ENCODE measurements at regions not wholly inside any gene's neighbourhood (a gene's known extent, or its start where the extent isn't known, plus 50 kb on each side); places are given as distances from the start of the nearest gene placed in this dataset.

DNA sequence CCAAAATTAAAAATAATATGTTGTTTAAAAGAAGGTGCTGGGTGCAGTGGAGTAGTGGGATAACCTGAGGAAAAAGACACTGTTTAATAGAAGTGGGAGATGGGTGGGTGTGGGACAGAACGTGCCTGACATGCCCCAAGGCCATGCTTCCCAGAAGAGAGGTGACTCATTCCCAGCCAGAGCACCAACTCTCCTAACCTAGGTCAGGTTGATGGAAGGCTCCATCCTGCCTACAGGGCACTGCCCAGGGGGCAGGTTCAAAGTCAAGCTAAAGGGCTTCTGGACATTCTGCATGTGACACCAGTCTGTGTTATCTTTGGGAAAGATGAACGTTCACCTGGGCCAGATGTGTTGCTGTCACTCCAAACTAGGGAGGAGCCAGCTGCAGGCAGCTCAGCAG, 453.1 kb downstream of the SOX6 start:
- TF ChIP-seq TAF1 (IDR thresholded peaks at IDR 0.05; ENCODE audit: borderline replicate concordance, insufficient read depth, low read length) (no peak), POLR2AphosphoS5 (IDR thresholded peaks at IDR 0.05; ENCODE audit: low read depth, low read length) (no peak)

DNA sequence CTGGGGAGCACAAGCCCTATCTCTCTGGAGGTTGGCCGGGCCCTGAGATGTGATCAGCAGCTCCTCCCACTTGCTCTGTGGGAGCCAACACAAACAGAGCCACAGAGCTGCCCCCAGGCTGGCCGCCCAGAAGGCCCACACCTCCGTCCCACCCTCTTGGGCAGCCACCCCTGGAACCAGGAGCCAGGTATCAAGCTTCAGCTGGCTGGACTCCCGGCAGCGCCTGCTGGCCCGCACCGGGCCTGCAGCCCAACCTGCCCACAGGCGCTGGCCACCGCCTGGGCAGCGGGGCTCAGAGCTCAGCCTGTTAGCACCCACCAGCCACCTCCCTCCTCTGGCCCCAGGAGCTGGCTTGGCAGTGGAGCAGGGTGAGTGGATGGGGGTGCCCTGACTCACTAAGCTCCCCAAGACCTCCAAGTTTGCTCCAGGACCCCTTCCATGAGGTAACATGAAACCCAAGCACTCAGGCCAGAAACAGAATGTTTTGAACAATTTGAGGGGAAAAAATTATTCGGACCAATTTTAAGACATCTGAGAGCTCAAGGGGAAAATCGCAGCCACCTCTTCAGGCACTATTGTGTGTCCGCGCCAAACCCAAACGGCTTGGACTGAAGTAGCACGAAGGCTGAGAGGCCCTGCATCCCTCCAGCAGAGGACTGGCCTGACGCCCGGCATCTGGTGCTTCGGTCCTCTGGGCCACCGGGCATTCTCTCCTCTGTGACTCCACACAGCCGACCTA, 450.8 kb downstream of the SOX6 start:
- TF ChIP-seq FOXP2 (optimal IDR thresholded peaks at IDR 0.05; ENCODE audit: borderline replicate concordance, extremely low read depth, extremely low read length, insufficient read depth) (no peak), TAF1 (IDR thresholded peaks at IDR 0.05; ENCODE audit: borderline replicate concordance, insufficient read depth, low read length) (no peak), SIN3A (IDR thresholded peaks at IDR 0.05; ENCODE audit: borderline replicate concordance, insufficient read depth, low read length) (no peak), POLR2AphosphoS5 (IDR thresholded peaks at IDR 0.05; ENCODE audit: low read depth, low read length) (no peak)
- TF ChIP-seq, protein P1, sequence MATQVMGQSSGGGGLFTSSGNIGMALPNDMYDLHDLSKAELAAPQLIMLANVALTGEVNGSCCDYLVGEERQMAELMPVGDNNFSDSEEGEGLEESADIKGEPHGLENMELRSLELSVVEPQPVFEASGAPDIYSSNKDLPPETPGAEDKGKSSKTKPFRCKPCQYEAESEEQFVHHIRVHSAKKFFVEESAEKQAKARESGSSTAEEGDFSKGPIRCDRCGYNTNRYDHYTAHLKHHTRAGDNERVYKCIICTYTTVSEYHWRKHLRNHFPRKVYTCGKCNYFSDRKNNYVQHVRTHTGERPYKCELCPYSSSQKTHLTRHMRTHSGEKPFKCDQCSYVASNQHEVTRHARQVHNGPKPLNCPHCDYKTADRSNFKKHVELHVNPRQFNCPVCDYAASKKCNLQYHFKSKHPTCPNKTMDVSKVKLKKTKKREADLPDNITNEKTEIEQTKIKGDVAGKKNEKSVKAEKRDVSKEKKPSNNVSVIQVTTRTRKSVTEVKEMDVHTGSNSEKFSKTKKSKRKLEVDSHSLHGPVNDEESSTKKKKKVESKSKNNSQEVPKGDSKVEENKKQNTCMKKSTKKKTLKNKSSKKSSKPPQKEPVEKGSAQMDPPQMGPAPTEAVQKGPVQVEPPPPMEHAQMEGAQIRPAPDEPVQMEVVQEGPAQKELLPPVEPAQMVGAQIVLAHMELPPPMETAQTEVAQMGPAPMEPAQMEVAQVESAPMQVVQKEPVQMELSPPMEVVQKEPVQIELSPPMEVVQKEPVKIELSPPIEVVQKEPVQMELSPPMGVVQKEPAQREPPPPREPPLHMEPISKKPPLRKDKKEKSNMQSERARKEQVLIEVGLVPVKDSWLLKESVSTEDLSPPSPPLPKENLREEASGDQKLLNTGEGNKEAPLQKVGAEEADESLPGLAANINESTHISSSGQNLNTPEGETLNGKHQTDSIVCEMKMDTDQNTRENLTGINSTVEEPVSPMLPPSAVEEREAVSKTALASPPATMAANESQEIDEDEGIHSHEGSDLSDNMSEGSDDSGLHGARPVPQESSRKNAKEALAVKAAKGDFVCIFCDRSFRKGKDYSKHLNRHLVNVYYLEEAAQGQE (IDR thresholded peaks at IDR 0.05; ENCODE audit: insufficient read depth in 1 of 2, low read depth in 2 of 2, low read length in 2 of 2): no peak

- TF ChIP-seq TAF1 (IDR thresholded peaks at IDR 0.05; ENCODE audit: borderline replicate concordance, insufficient read depth, low read length) (no peak), POLR2AphosphoS5 (IDR thresholded peaks at IDR 0.05; ENCODE audit: low read depth, low read length) (no peak), FOXP2 (optimal IDR thresholded peaks at IDR 0.05; ENCODE audit: borderline replicate concordance, extremely low read depth, extremely low read length, insufficient read depth) (no peak), SIN3A (IDR thresholded peaks at IDR 0.05; ENCODE audit: borderline replicate concordance, insufficient read depth, low read length) (no peak)
- TF ChIP-seq, protein P1 (IDR thresholded peaks at IDR 0.05; ENCODE audit: insufficient read depth in 1 of 2, low read depth in 2 of 2, low read length in 2 of 2): no peak
Measured at GRCh38 chr11:15906481-15907035, 449.8 kb downstream of the SOX6 start.

- TF ChIP-seq SIN3A (IDR thresholded peaks at IDR 0.05; ENCODE audit: borderline replicate concordance, insufficient read depth, low read length): no peak
- TF ChIP-seq TAF1 (IDR thresholded peaks at IDR 0.05; ENCODE audit: borderline replicate concordance, insufficient read depth, low read length): no peak
- TF ChIP-seq, protein P1 (IDR thresholded peaks at IDR 0.05; ENCODE audit: insufficient read depth in 1 of 2, low read depth in 2 of 2, low read length in 2 of 2): no peak
- TF ChIP-seq FOXP2 (optimal IDR thresholded peaks at IDR 0.05; ENCODE audit: borderline replicate concordance, extremely low read depth, extremely low read length, insufficient read depth): no peak
- TF ChIP-seq POLR2AphosphoS5 (IDR thresholded peaks at IDR 0.05; ENCODE audit: low read depth, low read length): no peak
Measured at GRCh38 chr11:15907806-15908205, 448.5 kb downstream of the SOX6 start.

GRCh38 chr11:15909937-15910598, 446.3 kb downstream of the SOX6 start:
- no peak for TF ChIP-seq TAF1 (IDR thresholded peaks at IDR 0.05; ENCODE audit: borderline replicate concordance, insufficient read depth, low read length)
- TF ChIP-seq, protein P1 (IDR thresholded peaks at IDR 0.05; ENCODE audit: insufficient read depth in 1 of 2, low read depth in 2 of 2, low read length in 2 of 2): no peak
